ENCODE measurements at regions not wholly inside any gene's neighbourhood (a gene's known extent, or its start where the extent isn't known, plus 50 kb on each side); places are given as distances from the start of the nearest gene placed in this dataset.
"Not testable (repeated sequence)": the region's sequence is repeated elsewhere in the genome, so short reads cannot be mapped to it uniquely, and the experiment has no call there.

- TF ChIP-seq POLR2AphosphoS5 (IDR thresholded peaks at IDR 0.05) (no peak), POLR2A (IDR thresholded peaks at IDR 0.05) (no peak), CTCF (IDR thresholded peaks at IDR 0.05) (no peak), EP300 (IDR thresholded peaks at IDR 0.05; ENCODE audit: low read depth) (no peak)
- WGBS, 2 donors (ENCODE audit: low coverage in 1 of 2): 66 to 67% methylated on average over 8 to 28 of the region's 28 CpGs
- DNase-seq: no peak
- Histone ChIP-seq H3K9me3 (no peaks in the 10 kb centered on the region), H3K36me3 (no peaks in the 10 kb centered on the region), H3K27me3 (no peaks in the 10 kb centered on the region), H3K4me1 (no peaks in the 10 kb centered on the region), H3K4me3 (no peak overlapping the region), H3K27ac (no peak overlapping the region)
- in situ Hi-C loops (cut with MboI; ENCODE audit: low pct_ligation_motif_present in 1 of 4, low pct_unique_long_range_greater_than_20kb in 1 of 4, low sequenced_read_pairs in 3 of 4): no loop called here
- intact Hi-C loops (cut with DNase I; ENCODE audit: low total_unique reads): no loop called here
Observed at GRCh38 chr5:3325201-3325971, 270.2 kb upstream of the IRX1 start.

- in situ Hi-C loops (cut with MboI; ENCODE audit: low pct_ligation_motif_present in 1 of 4, low pct_unique_long_range_greater_than_20kb in 1 of 4, low sequenced_read_pairs in 3 of 4) (no loop called here), intact Hi-C loops (cut with DNase I; ENCODE audit: low total_unique reads) (no loop called here)
- H3K4me3 ChIP-seq: no peak overlapping the region
- H3K36me3 ChIP-seq: no peaks in the 10 kb centered on the region
- no peak for TF ChIP-seq POLR2AphosphoS5 (IDR thresholded peaks at IDR 0.05)
- no peak for TF ChIP-seq EP300 (IDR thresholded peaks at IDR 0.05; ENCODE audit: low read depth)
- TF ChIP-seq CTCF (IDR thresholded peaks at IDR 0.05): no peak
- no peak for TF ChIP-seq POLR2A (IDR thresholded peaks at IDR 0.05)
- DNase-seq: no peak
- no peaks in the 10 kb centered on the region for H3K27me3 ChIP-seq
- no peak overlapping the region for H3K27ac ChIP-seq
- H3K9me3 ChIP-seq: no peaks in the 10 kb centered on the region
- H3K4me1 ChIP-seq: no peaks in the 10 kb centered on the region
- 92% methylated on average over 31 of the region's 36 CpGs; no CpG with 5 or more reads in 1 of the 2 donors for WGBS, 2 donors (ENCODE audit: low coverage in 1 of 2)
Observed at GRCh38 chr5:3324421-3325101, 271.1 kb upstream of the IRX1 start.

GRCh38 chr5:3323966-3324365 lies 271.7 kb upstream of the IRX1 start:
- H3K36me3 ChIP-seq; H3K9me3 ChIP-seq; H3K4me3 ChIP-seq; intact Hi-C loops (cut with DNase I; ENCODE audit: low total_unique reads); H3K4me1 ChIP-seq; H3K27me3 ChIP-seq; H3K27ac ChIP-seq; in situ Hi-C loops (cut with MboI; ENCODE audit: low pct_ligation_motif_present in 1 of 4, low pct_unique_long_range_greater_than_20kb in 1 of 4, low sequenced_read_pairs in 3 of 4); DNase-seq: not testable (repeated sequence)
- 91% methylated on average over 6 of the region's 6 CpGs for WGBS, 2 donors (ENCODE audit: low coverage in 1 of 2)

- intact Hi-C loops (cut with DNase I; ENCODE audit: low total_unique reads): no loop called here
- 91 to 94% methylated on average over 3 of the region's 3 CpGs for WGBS, 2 donors (ENCODE audit: low coverage in 1 of 2)
- DNase-seq: no peak
- H3K4me3 ChIP-seq: no peak overlapping the region
- H3K27me3 ChIP-seq: no peaks in the 10 kb centered on the region
- in situ Hi-C loops (cut with MboI; ENCODE audit: low pct_ligation_motif_present in 1 of 4, low pct_unique_long_range_greater_than_20kb in 1 of 4, low sequenced_read_pairs in 3 of 4): no loop called here
- H3K9me3 ChIP-seq: no peaks in the 10 kb centered on the region
- H3K36me3 ChIP-seq: no peaks in the 10 kb centered on the region
- H3K27ac ChIP-seq: no peak overlapping the region
- no peak for TF ChIP-seq POLR2AphosphoS5 (IDR thresholded peaks at IDR 0.05)
- TF ChIP-seq EP300 (IDR thresholded peaks at IDR 0.05; ENCODE audit: low read depth): no peak
- no peak for TF ChIP-seq CTCF (IDR thresholded peaks at IDR 0.05)
- no peaks in the 10 kb centered on the region for H3K4me1 ChIP-seq
Observed at GRCh38 chr5:3323144-3323543, 272.5 kb upstream of the IRX1 start.

Data from transverse colon (tissue), 4 donors.